GM23338 (cell line): ENCODE measurements at regions not wholly inside any gene's neighbourhood (a gene's known extent, or its start where the extent isn't known, plus 50 kb on each side); places are given as distances from the start of the nearest gene placed in this dataset.
A peak's percentile ranks its signal among the peaks of the same experiment; 100 is the strongest.

Experiments
- CREB1 ChIP-seq: fragments of 250-450 bp; sonication (Bioruptor Pico); IDR thresholded peaks from 2 replicates; pipeline ENCODE4 v1.5.0; 2020; ENCODE audit warnings: low read depth, mild to moderate bottlenecking, moderate library complexity
- CTCF ChIP-seq, 2 experiments: fragments of 200-600 bp in 1 of 2; sonication (generic) in 1 of 2; conservative IDR thresholded peaks; 2 replicates each; pipeline versions ENCODE4 v1.5.1 to v1.6.1; 2016 to 2017; ENCODE audit warnings: antibody characterized with exemption in 2 of 2, low read depth in 2 of 2, mild to moderate bottlenecking in 2 of 2, moderate library complexity in 1 of 2
- ETS1 ChIP-seq: IDR thresholded peaks from 2 replicates; pipeline ENCODE4 v1.6.1; 2016; ENCODE audit warnings: antibody characterized with exemption
- EZH2 ChIP-seq: fragments of 200-600 bp; sonication (generic); IDR thresholded peaks from one replicate; pipeline ENCODE4 v1.8.0; 2017; ENCODE audit warnings: antibody characterized with exemption, mild to moderate bottlenecking, low read depth; ENCODE audit not compliant: unreplicated experiment
- EZH2phosphoT487 ChIP-seq: fragments of 200-600 bp; sonication (generic); IDR thresholded peaks from one replicate; pipeline ENCODE4 v1.8.1; 2018; ENCODE audit warnings: antibody characterized with exemption; ENCODE audit not compliant: unreplicated experiment
- JUNB ChIP-seq: IDR thresholded peaks from one replicate; pipeline ENCODE4 v1.6.1; 2016; ENCODE audit warnings: antibody characterized with exemption; ENCODE audit not compliant: unreplicated experiment
- POLR2AphosphoS5 ChIP-seq: IDR thresholded peaks from 2 replicates; pipeline ENCODE4 v1.6.1; 2016; ENCODE audit warnings: antibody characterized with exemption, low read depth
- REST ChIP-seq: IDR thresholded peaks from one replicate; pipeline ENCODE4 v1.6.1; 2018; ENCODE audit warnings: antibody characterized with exemption; ENCODE audit not compliant: unreplicated experiment
- STAT1 ChIP-seq: IDR thresholded peaks from one replicate; pipeline ENCODE4 v1.6.1; 2016; ENCODE audit warnings: antibody characterized with exemption; ENCODE audit not compliant: unreplicated experiment
- ZNF462 ChIP-seq: fragments of 250-450 bp; sonication (Bioruptor Pico); IDR thresholded peaks from 2 replicates; pipeline ENCODE4 v1.5.0; 2020; ENCODE audit warnings: mild to moderate bottlenecking, moderate library complexity

- peak; percentile 14 to 38; a peak in 3 of 4 replicates for TF ChIP-seq CTCF (conservative IDR thresholded peaks at IDR 0.05; ENCODE audit: low read depth in 2 of 2)
- no peak for TF ChIP-seq REST
- TF ChIP-seq POLR2AphosphoS5 = no peak
- no peak for TF ChIP-seq JUNB
- TF ChIP-seq CREB1 = no peak
- no peak for TF ChIP-seq EZH2phosphoT487
- no peak for TF ChIP-seq EZH2
- TF ChIP-seq ETS1 = no peak
- TF ChIP-seq STAT1 = no peak
- no peak for TF ChIP-seq ZNF462 (CRISPR knock-in tag)
Observed at GRCh38 chr2:45190481-45190942, 181.3 kb upstream of the SIX2 start.
